Right lung (tissue), 2 donors: ENCODE measurements at regions not wholly inside any gene's neighbourhood (a gene's known extent, or its start where the extent isn't known, plus 50 kb on each side); places are given as distances from the start of the nearest gene placed in this dataset.
A peak's percentile ranks its signal among the peaks of the same experiment; 100 is the strongest.
"Not testable (repeated sequence)": the region's sequence is repeated elsewhere in the genome, so short reads cannot be mapped to it uniquely, and the experiment has no call there.

Source experiments
- DNase-seq, 2 donors: peaks; one replicate each; pipeline ENCODE4 v3.0.0-alpha.2; 2013

- no peak for DNase-seq
Measured at GRCh38 chr10:81104494-81104893, 566.8 kb downstream of the SH2D4B start.

- DNase-seq, result no peak
Measured at GRCh38 chr10:81108516-81109199, 571.0 kb downstream of the SH2D4B start.

- no peak for DNase-seq
Measured at GRCh38 chr10:81109200-81109752, 571.6 kb downstream of the SH2D4B start.

DNA sequence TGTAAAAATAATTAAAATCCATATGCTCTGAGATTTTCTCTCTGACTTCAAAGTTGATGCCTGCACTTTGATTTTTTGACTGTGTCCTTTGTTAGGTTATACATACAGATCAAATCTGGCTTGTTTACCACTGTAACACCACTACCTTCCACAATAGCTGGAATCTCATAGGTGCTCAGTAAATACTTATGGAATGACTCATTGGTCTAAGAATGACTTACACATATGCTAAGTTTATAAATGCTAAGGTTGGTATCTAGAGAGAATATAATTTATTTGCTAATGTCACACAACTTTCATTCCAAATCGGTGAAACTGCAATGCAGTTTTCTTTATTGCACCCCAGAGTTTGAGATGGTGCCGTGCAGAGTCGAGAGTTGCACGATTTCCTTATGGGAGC, 578.5 kb downstream of the SH2D4B start:
- no peak for DNase-seq

DNA sequence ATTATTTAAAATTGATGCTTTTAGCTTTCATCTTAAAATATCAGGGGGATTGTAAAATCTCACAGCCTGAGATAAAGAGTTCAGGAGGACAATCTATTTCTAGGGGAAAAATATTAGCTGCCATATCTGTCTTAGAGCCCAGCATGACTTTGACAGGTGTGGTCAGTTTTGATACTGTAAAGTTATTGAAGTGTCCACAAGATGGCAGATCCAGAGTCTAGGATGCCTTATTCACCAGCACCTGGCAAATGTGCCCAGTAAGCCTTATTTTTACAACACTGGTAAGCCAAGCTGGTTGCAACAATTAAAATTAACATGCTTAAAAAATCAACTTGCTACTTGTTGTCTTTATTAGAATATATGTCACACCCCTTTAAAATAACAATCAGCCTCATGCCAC, 579.3 kb downstream of the SH2D4B start:
- DNase-seq, result no peak

- DNase-seq, result no peak
Measured at GRCh38 chr10:81127931-81128330, 590.2 kb downstream of the SH2D4B start.

DNA sequence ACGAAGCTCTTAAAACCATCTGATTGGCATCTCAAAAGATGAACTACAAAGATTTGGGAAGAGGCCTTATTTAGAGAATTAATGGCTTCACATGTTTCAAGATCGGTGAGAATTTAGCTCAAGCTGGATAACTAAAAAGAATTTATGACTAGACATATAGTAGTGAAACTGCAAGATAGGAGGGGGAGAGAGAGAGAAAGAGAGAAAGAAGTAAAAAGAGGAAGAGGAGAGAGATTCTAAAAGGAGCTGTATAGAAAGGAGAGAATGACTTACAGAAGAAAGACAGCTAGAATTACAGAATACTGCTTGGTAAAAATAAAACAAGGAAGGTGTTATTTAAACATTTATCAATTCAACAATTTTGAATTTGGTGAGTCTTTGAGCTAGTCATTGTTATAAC, 592.3 kb downstream of the SH2D4B start:
- no peak for DNase-seq

DNA sequence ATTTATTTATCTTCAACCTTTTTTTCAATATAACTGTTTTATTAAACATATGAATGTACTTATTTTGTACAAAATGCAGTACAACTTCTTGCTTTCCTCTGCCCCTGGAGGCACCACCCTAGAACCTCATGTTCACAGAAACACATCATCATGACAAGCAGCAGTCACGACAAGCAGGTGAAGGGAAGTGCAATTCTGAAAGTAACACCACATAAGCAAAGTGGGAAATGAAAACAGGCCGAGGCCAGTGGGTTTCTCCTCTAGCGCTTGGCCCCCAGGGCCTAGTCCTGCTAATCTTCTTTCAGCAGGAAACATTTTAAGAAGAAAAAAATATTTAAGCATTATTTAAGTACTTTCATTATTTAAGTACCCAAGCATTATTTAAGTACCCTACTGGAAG, 598.1 kb downstream of the SH2D4B start:
- no peak for DNase-seq

DNA sequence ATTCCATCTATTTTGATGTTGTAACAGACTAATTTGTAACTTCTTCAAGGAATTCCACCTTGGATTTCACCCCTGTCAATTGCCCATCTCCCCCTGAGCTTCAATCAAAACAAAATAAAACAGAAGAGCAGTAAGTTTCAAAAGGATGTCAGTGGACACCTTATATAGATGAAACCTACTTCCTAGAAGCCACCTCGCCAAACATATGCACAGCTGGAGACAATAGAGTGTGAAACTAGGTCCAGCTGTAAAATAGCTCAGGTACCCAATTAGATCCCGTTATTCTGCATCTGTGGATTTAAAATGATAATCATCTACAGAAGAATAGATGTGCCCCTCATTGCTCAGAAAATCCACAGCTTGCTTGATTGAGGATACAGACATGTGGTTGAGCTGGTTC, 598.6 kb downstream of the SH2D4B start:
- DNase-seq, result no peak

DNA sequence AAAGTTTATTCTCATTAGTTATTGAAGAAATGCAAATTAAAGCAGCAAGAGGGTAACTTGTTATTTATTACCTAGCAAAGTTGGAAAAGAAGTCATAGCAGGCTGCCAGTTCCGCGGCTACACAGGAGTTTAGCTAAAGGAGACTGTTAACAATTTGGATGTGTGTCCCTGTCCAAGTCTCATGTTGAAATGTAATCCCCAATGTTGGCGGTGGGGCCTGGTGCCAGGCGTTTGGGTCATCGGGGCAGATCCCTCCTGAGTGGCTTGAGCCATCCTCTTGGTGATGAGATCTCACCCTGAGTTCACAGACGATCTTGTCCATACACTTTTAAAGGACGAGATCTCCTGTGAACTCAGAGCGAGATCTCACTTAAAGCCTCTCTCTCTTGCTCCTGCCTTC, 608.3 kb downstream of the SH2D4B start:
- DNase-seq, result no peak

DNA sequence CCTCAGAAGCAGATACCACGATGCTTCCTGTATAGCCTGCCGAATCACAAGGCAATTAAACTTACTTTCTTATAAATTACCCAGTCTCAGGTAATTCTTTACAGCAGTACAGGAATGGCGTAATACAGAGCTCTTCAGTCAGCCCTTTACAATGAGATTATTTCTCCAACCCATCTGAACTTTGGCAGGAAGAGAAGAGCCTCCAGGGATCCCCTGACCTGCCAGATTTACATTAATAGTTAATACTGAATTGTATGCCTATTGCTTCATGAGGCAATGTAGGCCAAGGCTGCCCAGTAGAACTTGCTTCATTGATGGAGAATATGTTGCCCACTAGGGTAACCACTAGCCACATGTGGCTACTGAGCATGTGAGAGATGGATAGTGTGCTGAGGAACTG, 608.7 kb downstream of the SH2D4B start:
- no peak for DNase-seq

DNA sequence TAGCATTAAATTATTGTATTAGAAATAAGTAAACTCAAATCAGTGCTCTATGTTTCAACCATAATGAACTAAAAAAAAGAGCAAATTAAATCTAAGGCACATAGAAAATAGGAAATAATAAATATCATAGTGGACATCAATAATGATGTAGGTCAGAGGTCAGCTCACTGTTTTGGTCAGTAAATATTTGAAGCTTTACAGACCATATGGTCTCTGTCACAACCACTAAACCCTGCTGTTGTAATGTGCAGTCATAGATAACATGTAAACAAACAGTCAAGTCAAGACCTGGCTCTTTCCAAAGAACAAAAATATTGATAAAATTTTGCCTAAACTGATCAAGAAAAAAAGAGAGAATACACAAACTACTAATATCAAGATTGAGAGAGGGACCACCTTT, 615.0 kb downstream of the SH2D4B start:
- peak in 1 of 2 donors; percentile 24 for DNase-seq

DNA sequence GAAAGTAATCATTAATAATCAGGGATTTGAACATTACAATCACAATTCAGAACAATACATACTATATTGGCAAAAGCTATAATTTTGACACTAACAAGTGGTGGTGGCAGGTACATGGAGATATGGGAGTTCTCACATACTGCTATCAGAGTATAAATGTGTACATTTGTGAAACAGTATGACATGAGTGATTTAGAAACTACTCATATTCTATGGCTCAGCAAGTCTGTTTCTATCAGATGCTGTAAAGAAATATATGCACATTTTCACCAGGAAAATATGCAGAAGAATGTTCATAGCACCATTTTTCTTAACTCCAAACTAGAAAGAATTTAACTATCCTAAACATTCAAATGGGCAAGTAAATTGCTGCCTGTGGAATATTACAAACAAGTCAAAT, 620.0 kb downstream of the SH2D4B start:
- no peak for DNase-seq

GRCh38 chr10:81177651-81178244, 640.0 kb downstream of the SH2D4B start:
- no peak for DNase-seq

- no peak for DNase-seq
Measured at GRCh38 chr10:81179324-81179723, 641.6 kb downstream of the SH2D4B start.

DNA sequence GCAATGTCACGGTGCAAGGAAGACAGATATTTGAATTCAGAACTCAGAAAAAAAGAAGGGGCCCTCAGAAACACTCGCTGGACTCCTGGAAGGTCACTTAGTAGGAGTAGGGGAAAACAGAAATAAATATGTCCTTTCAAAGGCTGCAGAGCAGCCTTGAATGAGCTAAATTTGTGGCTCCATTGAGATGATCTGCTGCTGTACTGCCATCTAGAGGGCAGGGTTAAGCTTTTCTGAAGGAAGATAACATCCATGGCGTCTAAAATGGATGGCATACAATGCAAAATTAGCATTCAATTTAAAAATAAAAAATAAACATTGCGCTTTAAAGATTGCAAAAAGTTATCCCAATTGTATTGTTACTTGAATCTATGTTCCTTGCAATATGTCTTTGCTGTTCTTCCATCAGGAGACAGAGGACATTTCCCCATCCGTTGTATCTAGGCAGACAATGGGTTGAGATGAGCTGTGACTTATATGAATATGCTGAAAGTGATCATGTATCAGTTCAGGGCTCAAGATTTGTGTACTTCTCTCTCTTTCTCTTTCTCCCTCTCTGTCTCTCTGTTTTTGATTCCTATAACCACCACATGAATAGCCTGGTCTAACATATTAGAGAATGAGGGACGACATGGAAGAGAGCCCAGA, 642.2 kb downstream of the SH2D4B start:
- DNase-seq, result peak in 1 of 2 donors; percentile 5

DNA sequence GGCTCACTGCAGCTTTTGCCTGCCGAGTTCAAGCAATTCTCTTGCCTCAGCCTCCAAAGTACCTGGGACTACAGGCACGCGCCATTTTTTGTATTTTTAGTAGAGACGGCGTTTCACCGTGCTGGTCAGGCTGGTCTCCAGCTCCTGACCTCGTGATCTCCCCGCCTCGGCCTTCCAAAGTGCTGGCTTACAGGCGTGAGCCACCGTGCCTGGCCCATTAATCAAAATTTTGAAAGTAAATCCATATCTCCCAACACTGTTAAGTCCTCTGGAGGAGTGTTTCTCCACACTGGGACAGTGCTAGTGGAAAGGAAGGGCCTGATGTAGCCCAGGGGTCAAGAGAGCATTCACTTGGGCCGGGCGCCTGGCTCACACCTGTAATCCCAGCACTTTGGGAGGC, 644.6 kb downstream of the SH2D4B start:
- DNase-seq, result no peak

- no peak for DNase-seq
Measured at GRCh38 chr10:81192221-81192788, 654.6 kb downstream of the SH2D4B start.

DNA sequence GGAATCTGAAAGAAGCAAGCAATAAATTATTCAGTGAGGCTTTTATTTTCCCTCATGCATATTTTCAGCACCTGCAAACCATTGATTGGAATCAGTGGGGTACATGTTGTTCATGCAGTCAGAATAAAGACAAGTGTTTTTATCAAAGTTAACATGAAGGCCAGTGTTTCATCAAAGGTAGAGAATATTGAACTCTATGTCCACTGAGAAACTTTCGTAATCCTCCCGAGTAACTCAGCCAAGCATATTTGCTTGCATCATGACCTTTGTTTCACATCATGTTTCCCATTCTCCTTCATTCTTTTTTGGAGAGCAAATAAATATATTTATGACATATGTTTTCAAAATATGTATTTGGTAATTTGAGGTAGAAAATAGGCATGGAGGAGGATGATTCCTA, 663.1 kb downstream of the SH2D4B start:
- no peak for DNase-seq

DNA sequence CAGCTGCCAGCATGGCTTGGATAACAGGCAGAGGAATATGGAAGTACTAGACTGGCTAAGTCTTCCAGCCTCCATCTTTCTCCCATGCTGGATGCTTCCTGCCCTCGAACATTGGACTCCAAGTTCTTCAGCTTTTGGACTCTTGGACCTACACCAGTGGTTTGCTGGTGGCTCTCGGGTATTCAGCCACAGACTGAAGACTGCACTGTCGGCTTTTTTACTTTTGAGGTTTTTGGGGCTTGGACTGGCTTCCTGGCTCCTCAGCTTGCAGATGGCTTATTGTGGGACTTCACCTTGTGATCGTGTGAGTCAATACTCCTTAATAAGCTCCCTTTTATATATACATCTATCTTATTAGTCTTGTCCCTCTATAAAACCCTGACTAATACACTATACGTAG, 667.6 kb upstream of the NRG3 start:
- DNase-seq, result not testable (repeated sequence)

- no peak for DNase-seq
Measured at GRCh38 chr10:81213370-81213769, 661.6 kb upstream of the NRG3 start.

DNA sequence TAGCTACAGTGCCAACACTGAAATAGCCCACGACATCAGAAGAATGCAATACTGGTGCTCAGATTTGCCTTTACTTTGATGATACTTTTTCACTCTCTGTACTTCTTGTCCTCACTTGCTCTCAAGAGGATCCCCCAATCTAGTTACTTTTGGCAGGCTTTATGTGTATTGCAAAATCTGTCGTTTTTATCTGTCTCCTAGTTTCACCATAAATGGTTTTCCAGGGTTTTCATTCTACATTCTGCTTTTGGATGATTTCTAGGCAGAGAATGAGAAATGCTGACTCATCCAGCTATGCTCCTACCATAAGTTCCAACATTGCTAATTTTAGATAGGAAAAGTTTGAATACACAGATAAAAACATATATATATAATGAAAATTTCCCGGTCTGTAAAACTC, 659.5 kb upstream of the NRG3 start:
- DNase-seq, result no peak

DNA sequence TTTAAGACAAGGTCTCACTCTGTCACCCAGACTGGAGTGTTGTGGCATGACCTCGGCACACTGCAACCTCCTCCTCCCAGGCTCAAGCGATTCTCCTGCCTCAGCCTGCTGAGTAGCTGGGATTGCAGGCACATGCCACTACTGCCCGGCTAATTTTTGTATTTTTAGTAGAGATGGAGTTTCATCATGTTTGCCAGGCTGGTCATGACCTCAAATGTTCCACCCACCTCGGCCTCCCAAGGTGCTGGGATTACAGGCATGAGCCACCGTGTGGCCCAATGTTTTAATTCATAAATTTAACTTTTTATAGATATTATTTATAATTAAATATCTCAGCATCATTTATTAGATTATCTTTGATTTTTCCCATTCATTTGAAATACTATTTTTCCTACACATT, 658.0 kb upstream of the NRG3 start:
- no peak for DNase-seq
